Sigmoid colon (tissue), 6 donors: ENCODE measurements at regions not wholly inside any gene's neighbourhood (a gene's known extent, or its start where the extent isn't known, plus 50 kb on each side); places are given as distances from the start of the nearest gene placed in this dataset.

Experiments
- DNase-seq: peaks from one replicate; pipeline ENCODE4 v3.0.0-alpha.2; 2019
- H3K27ac ChIP-seq, 4 donors: fragments of 200-600 bp; sonication (generic); one replicate each; pipeline ENCODE4 v1.5.1; 2016 to 2019; ENCODE audit warnings: mild to moderate bottlenecking in 1 of 4
- H3K27me3 ChIP-seq, 3 donors: fragments of 200-600 bp; sonication (generic); one replicate each; pipeline ENCODE4 v1.5.1; 2019; ENCODE audit warnings: mild to moderate bottlenecking in 1 of 3
- H3K36me3 ChIP-seq, 4 donors: fragments of 200-600 bp; sonication (generic); one replicate each; pipeline ENCODE4 v1.5.1; 2016 to 2019
- H3K4me1 ChIP-seq, 4 donors: fragments of 200-600 bp; sonication (generic); one replicate each; pipeline ENCODE4 v1.5.1; 2017 to 2019
- H3K4me3 ChIP-seq, 4 donors: fragments of 200-600 bp; sonication (generic); one replicate each; pipeline ENCODE4 v1.5.1; 2017 to 2019; ENCODE audit warnings: mild to moderate bottlenecking in 2 of 4, moderate library complexity in 1 of 4
- H3K9me3 ChIP-seq, 4 donors: fragments of 200-600 bp in 3 of 4; sonication (generic) in 3 of 4; one replicate each; pipeline versions ENCODE4 v1.5.1 to v1.6.1; 2013 to 2019
- CTCF ChIP-seq, 4 experiments: fragments of 450-650 bp in 3 of 4; fragments of 200-600 bp in 1 of 4; IDR thresholded peaks; one replicate each; pipeline ENCODE4 v1.5.1; 2016 to 2019; ENCODE audit warnings: antibody characterized with exemption in 4 of 4, mild to moderate bottlenecking in 3 of 4, moderate library complexity in 2 of 4
- EP300 ChIP-seq, 4 donors: sonication (generic); formaldehyde crosslinking; IDR thresholded peaks; one replicate each; pipeline ENCODE4 v1.6.1; 2017; ENCODE audit warnings: antibody characterized with exemption in 4 of 4
- POLR2A ChIP-seq, 2 donors: fragments of 450-650 bp; IDR thresholded peaks; one replicate each; pipeline ENCODE4 v1.6.1; 2016; ENCODE audit warnings: antibody characterized with exemption in 2 of 2, mild to moderate bottlenecking in 2 of 2, moderate library complexity in 2 of 2
- POLR2AphosphoS5 ChIP-seq, 4 donors: sonication (generic); formaldehyde crosslinking; IDR thresholded peaks; one replicate each; pipeline ENCODE4 v1.6.1; 2017; ENCODE audit warnings: antibody characterized with exemption in 4 of 4
- WGBS, 2 donors: extraction: QIAGEN DNeasy Blood & Tissue Kit; methylation state at CpG; one replicate each; pipeline ENCODE4 v1.1.7; 2013; 5-methylcytosine and 5-hydroxymethylcytosine counted together
- intact Hi-C: fragments of 100-400 bp; cut with DNase I; formaldehyde crosslinking; loops from one replicate; pipeline ENCODE4 v1.15.1; 2023
- donor health status: healthy with polysubstance abuse.
- donor health status: healthy.

DNA sequence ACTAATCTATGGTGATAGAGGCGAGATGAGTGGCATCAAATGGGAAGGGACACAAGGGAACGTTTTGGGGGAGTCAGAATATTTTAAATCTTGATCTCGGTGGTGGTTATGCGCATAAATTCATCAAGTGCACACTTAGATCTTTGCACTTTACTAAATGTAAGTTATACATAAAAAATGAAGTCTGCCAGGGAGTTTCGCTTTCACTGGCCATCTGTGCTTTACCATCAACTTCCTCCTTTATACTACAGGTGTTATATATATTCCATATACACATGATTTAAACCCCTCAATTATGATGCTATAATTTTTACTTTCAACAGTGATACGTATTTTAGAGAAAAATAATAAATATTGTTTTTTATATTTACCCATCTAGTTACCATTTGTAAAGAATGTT, 97.6 kb upstream of the AKIRIN2 start:
- TF ChIP-seq CTCF (IDR thresholded peaks at IDR 0.05) (no peak), EP300 (IDR thresholded peaks at IDR 0.05) (no peak), POLR2AphosphoS5 (IDR thresholded peaks at IDR 0.05) (no peak)
- WGBS, 2 donors, result 42 to 59% methylated on average over 6 of the region's 6 CpGs
- intact Hi-C loops, result no loop called here

GRCh38 chr6:87798393-87799278, 96.6 kb upstream of the AKIRIN2 start:
- H3K36me3 ChIP-seq, result no peaks in the 10 kb centered on the region
- no peak overlapping the region for H3K4me3 ChIP-seq
- no peak for DNase-seq
- peaks cover 0 to 5% (median 0%) of the 10 kb centered on the region in 4 donors for H3K4me1 ChIP-seq
- TF ChIP-seq EP300 (IDR thresholded peaks at IDR 0.05), result no peak
- no peak for TF ChIP-seq CTCF (IDR thresholded peaks at IDR 0.05)
- no peak for TF ChIP-seq POLR2A (IDR thresholded peaks at IDR 0.05)
- no peak for TF ChIP-seq POLR2AphosphoS5 (IDR thresholded peaks at IDR 0.05)
- H3K27ac ChIP-seq, result no peak overlapping the region
- H3K27me3 ChIP-seq, result no peaks in the 10 kb centered on the region
- no peaks in the 10 kb centered on the region for H3K9me3 ChIP-seq
- WGBS, 2 donors, result 21 to 44% methylated on average over 2 of the region's 2 CpGs
- intact Hi-C loops, result no loop called here

More for the DNA sequence above, 97.6 kb upstream of the AKIRIN2 start:
- Histone ChIP-seq H3K27me3 (no peaks in the 10 kb centered on the region), H3K4me1 (peaks cover 0 to 5% (median 0%) of the 10 kb centered on the region in 4 donors), H3K9me3 (no peaks in the 10 kb centered on the region), H3K36me3 (no peaks in the 10 kb centered on the region), H3K27ac (no peak overlapping the region), H3K4me3 (no peak overlapping the region)
- DNase-seq, result no peak

GRCh38 chr6:87794922-87795885, 93.2 kb upstream of the AKIRIN2 start:
- Histone ChIP-seq H3K36me3 (no peaks in the 10 kb centered on the region), H3K4me3 (no peak overlapping the region), H3K9me3 (no peaks in the 10 kb centered on the region), H3K27me3 (no peaks in the 10 kb centered on the region), H3K4me1 (peaks cover 0 to 5% (median 0%) of the 10 kb centered on the region in 4 donors), H3K27ac (no peak overlapping the region)
- WGBS, 2 donors, result 77 to 88% methylated on average over 11 of the region's 11 CpGs
- no peak for DNase-seq
- intact Hi-C loops, result no loop called here
- no peak for TF ChIP-seq EP300 (IDR thresholded peaks at IDR 0.05)
- TF ChIP-seq POLR2A (IDR thresholded peaks at IDR 0.05), result no peak
- TF ChIP-seq CTCF (IDR thresholded peaks at IDR 0.05), result no peak
- no peak for TF ChIP-seq POLR2AphosphoS5 (IDR thresholded peaks at IDR 0.05)

DNA sequence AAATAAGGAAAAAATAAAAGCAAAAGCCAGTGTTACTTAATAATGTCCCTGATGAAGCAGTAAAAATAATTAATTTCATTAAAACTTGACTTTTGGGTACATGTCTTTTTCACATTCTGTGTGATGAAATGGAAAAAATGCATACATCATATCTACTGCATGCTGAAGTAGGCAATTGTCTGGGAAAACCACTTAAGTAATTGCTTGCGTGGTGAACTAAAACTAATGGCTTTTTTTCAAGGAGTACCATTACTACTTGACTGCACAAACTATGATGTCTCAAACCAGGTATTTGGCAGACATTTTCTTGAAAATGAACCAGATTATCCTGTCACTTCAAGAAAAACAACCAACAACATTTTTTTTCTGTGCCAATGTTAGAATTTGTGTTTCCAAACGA, 91.3 kb upstream of the AKIRIN2 start:
- DNase-seq, result no peak
- Histone ChIP-seq H3K27ac (no peak overlapping the region), H3K4me3 (no peak overlapping the region), H3K27me3 (no peaks in the 10 kb centered on the region), H3K9me3 (no peaks in the 10 kb centered on the region), H3K4me1 (peaks cover 0 to 5% (median 0%) of the 10 kb centered on the region in 4 donors), H3K36me3 (no peaks in the 10 kb centered on the region)
- 92 to 95% methylated on average over 2 of the region's 2 CpGs for WGBS, 2 donors
- intact Hi-C loops, result no loop called here
- TF ChIP-seq POLR2A (IDR thresholded peaks at IDR 0.05), result no peak
- TF ChIP-seq CTCF (IDR thresholded peaks at IDR 0.05), result no peak
